ENCODE measurements at regions not wholly inside any gene's neighbourhood (a gene's known extent, or its start where the extent isn't known, plus 50 kb on each side); places are given as distances from the start of the nearest gene placed in this dataset.

DNA sequence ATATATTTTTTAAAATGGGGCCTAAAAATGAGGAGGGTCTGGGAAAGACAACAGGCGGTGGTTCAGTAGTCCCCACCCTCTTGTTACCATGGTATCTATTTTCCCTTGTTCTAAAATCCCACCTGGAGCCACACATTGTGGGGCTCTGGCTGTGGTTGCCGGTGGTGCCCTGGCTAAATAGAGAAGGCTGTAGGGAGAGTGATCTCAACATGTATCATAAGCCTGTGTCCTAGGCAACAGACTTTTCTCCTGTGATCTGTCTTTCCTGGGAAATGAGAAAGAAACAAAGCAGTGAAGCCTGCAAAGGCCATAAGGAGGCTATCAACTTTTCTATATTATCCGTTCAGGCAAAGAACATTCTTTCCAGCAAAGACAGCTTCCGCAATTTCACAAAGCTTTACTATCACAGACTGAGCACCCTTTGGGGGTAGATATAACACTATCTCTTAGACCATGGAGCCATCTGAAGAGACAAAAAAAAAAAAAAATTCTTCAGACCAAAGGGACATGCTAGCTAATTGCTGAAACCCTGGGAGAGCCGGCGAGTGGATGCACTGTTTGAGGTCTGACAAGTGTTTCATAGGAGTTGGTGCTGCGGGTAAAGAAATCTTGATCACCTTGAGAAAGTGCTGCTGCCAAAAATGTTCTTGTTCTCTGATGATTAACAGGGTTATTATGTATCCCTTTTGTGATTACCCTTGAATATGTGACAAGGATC, 879.2 kb upstream of the DDX18 start:
- TF ChIP-seq CTCF (IDR thresholded peaks at IDR 0.05; ENCODE audit: insufficient read depth, low read length, poor library complexity, severe bottlenecking) (no peak), EZH2phosphoT487 (conservative IDR thresholded peaks at IDR 0.05; ENCODE audit: low read length) (no peak)
